KOPT-K1 (cell line): ENCODE measurements at regions not wholly inside any gene's neighbourhood (a gene's known extent, or its start where the extent isn't known, plus 50 kb on each side); places are given as distances from the start of the nearest gene placed in this dataset.

Experiments
- H3K27ac ChIP-seq: fragments of 200-600 bp; sonication (generic); 2 replicates; pipeline ENCODE4 v1.5.1; 2016; ENCODE audit warnings: antibody characterized with exemption, mild to moderate bottlenecking, low read depth, low read length; ENCODE audit not compliant: poor library complexity, severe bottlenecking
- H3K36me3 ChIP-seq: fragments of 200-600 bp; sonication (generic); 2 replicates; pipeline ENCODE4 v1.5.1; 2017; ENCODE audit warnings: antibody characterized with exemption, mild to moderate bottlenecking, low read length, moderate library complexity; ENCODE audit not compliant: insufficient read depth
- H3K9me3 ChIP-seq: fragments of 200-600 bp; sonication (generic); 2 replicates; pipeline ENCODE4 v1.5.1; 2017; ENCODE audit warnings: antibody characterized with exemption, low read length, mild to moderate bottlenecking; ENCODE audit not compliant: insufficient read depth, poor library complexity, severe bottlenecking

DNA sequence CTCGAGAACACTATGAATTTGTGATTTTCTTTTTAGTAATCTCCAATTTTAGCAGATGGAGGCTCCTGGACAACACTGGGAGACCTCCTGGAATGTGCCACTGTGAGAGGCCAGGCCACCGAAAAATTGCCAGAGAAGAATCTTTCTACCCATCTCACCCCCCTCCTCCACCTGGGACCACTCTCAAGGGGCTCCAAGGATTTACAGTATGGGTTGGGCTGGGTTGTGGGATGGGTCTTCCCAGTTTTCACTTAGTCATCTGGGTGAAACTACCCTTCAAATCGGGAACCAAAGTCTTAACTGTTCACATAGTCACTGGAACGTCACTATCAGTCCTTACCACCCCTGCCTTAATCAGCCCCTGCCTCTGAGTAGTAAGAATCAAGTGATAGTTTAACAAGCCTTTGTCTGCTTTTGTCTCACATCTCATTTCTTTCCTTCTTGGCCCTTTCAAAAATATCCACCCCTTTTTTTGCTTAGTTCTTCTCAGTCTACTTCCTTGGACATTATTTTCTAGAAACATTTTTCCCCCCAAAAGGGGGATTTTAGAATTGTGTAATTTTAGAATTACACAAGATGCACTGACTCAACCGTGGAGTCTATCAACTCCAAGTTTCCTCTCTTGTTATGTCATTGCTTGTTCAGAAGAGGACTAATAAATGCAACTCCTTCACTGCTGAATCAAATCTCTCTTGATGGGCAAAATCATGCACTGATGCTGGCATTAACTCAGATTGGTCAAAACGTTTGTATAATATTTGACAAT, 148.2 kb upstream of the MOCS1 start:
- Histone ChIP-seq H3K9me3 (no peaks in the 10 kb centered on the region), H3K27ac (no peak overlapping the region)

DNA sequence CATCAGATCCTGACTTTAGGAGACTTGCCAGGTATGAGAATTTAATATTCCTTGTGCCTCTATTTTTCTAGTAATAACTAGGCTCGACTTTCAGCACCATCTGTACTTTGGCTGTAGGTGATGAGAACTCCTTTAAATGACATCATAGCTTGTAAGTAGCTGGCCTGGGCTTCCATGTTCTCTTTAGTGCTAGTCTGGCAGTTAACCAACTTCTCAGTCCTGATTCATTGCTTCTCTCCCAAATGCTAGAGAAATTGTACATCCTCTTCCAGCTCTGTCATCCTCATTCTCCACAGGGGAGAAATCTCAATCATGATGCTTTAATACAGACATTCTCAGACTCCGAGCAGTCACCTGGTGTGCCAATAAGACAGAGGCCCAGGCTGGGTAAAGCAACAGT, 143.5 kb upstream of the MOCS1 start:
- Histone ChIP-seq H3K27ac (no peak overlapping the region), H3K9me3 (no peaks in the 10 kb centered on the region), H3K36me3 (no peaks in the 10 kb centered on the region)

More for the DNA sequence above, 148.2 kb upstream of the MOCS1 start:
- no peaks in the 10 kb centered on the region for H3K36me3 ChIP-seq

DNA sequence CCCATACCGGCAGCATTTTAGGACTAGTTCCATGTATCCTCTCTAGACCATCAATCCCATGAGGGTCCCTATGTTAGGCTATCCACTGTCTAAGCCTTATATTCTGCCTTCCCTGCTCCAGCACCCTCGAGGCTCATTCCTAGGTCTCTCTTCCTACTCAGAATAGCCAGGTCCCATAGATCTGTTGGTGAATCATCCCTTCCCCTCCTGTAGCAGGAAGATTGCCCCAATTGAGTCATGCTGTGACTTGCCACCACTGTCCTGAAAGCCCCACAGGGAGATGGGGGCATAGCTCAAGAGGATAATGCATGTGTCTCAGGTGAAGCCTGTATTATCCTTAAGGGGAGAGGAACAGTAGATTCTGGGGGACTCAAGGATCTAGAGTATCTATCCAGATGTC, 143.1 kb upstream of the MOCS1 start:
- H3K27ac ChIP-seq, result no peak overlapping the region

GRCh38 chr6:40075056-40075590, 140.9 kb upstream of the MOCS1 start:
- Histone ChIP-seq H3K27ac (no peak overlapping the region), H3K36me3 (no peaks in the 10 kb centered on the region), H3K9me3 (no peaks in the 10 kb centered on the region)

More for the DNA sequence above, 143.1 kb upstream of the MOCS1 start:
- Histone ChIP-seq H3K9me3 (no peaks in the 10 kb centered on the region), H3K36me3 (no peaks in the 10 kb centered on the region)

GRCh38 chr6:40074306-40075055, 140.2 kb upstream of the MOCS1 start:
- Histone ChIP-seq H3K36me3 (no peaks in the 10 kb centered on the region), H3K9me3 (no peaks in the 10 kb centered on the region), H3K27ac (no peak overlapping the region)

DNA sequence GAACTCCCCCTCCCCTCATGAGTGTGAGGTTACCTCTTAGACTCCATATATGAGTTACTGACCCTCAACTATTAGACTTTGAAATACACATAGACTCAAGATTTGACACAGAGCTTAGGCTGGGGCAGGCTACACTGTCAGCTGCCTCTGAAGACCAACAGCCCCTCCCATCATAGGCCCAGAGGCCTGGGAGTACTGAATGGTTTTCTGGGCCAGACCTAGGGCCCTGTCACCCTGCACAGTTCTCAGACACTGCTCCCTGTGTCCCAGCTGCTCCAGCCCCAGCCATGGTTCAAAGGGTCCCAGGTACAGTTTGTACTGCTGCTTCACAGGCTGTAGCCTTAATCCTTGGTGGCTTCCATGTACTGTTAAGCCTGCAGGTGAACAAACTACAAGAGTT, 132.1 kb upstream of the MOCS1 start:
- peaks cover 11% of the 10 kb centered on the region for H3K9me3 ChIP-seq
- H3K36me3 ChIP-seq, result no peaks in the 10 kb centered on the region
- no peak overlapping the region for H3K27ac ChIP-seq

- Histone ChIP-seq H3K36me3 (no peaks in the 10 kb centered on the region), H3K27ac (no peak overlapping the region), H3K9me3 (no peaks in the 10 kb centered on the region)
These were observed 122.6 kb upstream of the MOCS1 start for GRCh38 chr6:40056865-40057264.

- H3K9me3 ChIP-seq, result no peaks in the 10 kb centered on the region
- no peak overlapping the region for H3K27ac ChIP-seq
- no peaks in the 10 kb centered on the region for H3K36me3 ChIP-seq
These were observed 120.3 kb upstream of the MOCS1 start for GRCh38 chr6:40054602-40055001.

- H3K9me3 ChIP-seq, result no peaks in the 10 kb centered on the region
- H3K36me3 ChIP-seq, result no peaks in the 10 kb centered on the region
- no peak overlapping the region for H3K27ac ChIP-seq
These were observed 119.9 kb upstream of the MOCS1 start for GRCh38 chr6:40054186-40054585.

DNA sequence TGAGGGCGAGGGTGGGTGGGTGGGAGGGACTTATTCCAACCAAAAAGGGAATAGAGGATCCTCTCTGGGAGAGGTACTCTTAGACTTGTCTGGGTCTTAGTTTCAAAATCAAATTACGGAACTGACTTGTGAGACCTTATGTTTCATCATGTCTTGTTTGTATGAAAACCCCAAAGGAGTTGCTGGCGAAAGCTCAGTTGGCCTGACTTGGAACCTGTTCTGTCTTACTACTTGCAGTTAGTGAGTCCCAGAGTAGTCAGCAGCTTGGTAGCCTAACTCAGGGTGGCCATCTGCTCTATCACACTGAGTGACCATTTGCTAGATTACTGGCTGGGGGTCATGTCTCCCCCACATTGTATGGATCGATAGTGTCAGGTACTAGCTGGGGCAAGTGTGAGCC, 114.9 kb upstream of the MOCS1 start:
- Histone ChIP-seq H3K9me3 (no peaks in the 10 kb centered on the region), H3K27ac (no peak overlapping the region), H3K36me3 (no peaks in the 10 kb centered on the region)

DNA sequence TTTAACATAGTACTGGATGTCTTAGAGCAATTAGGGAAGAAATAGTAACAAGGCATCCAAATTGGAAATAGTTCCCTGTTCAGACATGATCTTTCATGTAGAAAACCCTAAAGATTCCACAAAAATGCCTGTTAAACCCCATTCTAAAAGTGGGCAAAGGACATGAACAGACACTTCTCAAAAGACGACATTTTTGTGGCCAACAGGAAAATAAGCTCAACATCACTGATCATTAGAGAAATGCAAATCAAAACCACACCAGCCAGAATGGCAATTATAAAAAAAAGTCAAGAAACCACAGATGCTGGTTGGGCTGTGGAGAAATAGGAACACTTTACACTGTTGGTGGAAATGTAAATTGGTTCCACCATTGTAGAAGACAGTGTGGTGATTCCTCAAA, 109.9 kb upstream of the MOCS1 start:
- H3K36me3 ChIP-seq, result no peaks in the 10 kb centered on the region
- no peak overlapping the region for H3K27ac ChIP-seq
- no peaks in the 10 kb centered on the region for H3K9me3 ChIP-seq

GRCh38 chr6:40042232-40042631, 108.0 kb upstream of the MOCS1 start:
- Histone ChIP-seq H3K9me3 (no peaks in the 10 kb centered on the region), H3K36me3 (no peaks in the 10 kb centered on the region), H3K27ac (no peak overlapping the region)

- H3K36me3 ChIP-seq, result no peaks in the 10 kb centered on the region
These were observed 104.8 kb upstream of the MOCS1 start for GRCh38 chr6:40039042-40039441.

GRCh38 chr6:40038626-40039025, 104.4 kb upstream of the MOCS1 start:
- no peaks in the 10 kb centered on the region for H3K36me3 ChIP-seq
- H3K27ac ChIP-seq, result no peak overlapping the region
- no peaks in the 10 kb centered on the region for H3K9me3 ChIP-seq

More at GRCh38 chr6:40039042-40039441, 104.8 kb upstream of the MOCS1 start:
- no peak overlapping the region for H3K27ac ChIP-seq
- H3K9me3 ChIP-seq, result no peaks in the 10 kb centered on the region

- Histone ChIP-seq H3K27ac (no peak overlapping the region), H3K36me3 (no peaks in the 10 kb centered on the region), H3K9me3 (no peaks in the 10 kb centered on the region)
These were observed 103.0 kb upstream of the MOCS1 start for GRCh38 chr6:40037271-40037670.
